Upper lobe of right lung (tissue), 1 donor: ENCODE measurements at regions not wholly inside any gene's neighbourhood (a gene's known extent, or its start where the extent isn't known, plus 50 kb on each side); places are given as distances from the start of the nearest gene placed in this dataset.

Source experiments
- ATAC-seq: fragments of 200-7000 bp; cut with Tn5 transposase; one replicate; pipeline ENCODE4 v1.9.1; 2020; ENCODE audit warnings: mild to moderate bottlenecking, moderate library complexity
- DNase-seq: peaks from one replicate; pipeline ENCODE4 v3.0.0-alpha.2; 2020
- H3K27ac ChIP-seq: fragments of 200-600 bp; one replicate; pipeline ENCODE4 v1.8.0; 2022
- H3K27me3 ChIP-seq: fragments of 200-600 bp; one replicate; pipeline ENCODE4 v1.8.0; 2022; ENCODE audit warnings: mild to moderate bottlenecking
- H3K36me3 ChIP-seq: fragments of 200-600 bp; one replicate; pipeline ENCODE4 v1.8.0; 2022
- H3K4me1 ChIP-seq: fragments of 200-600 bp; one replicate; pipeline ENCODE4 v1.8.0; 2022
- H3K4me3 ChIP-seq: fragments of 200-600 bp; one replicate; pipeline ENCODE4 v1.8.0; 2022; ENCODE audit warnings: mild to moderate bottlenecking
- H3K9me3 ChIP-seq: fragments of 200-600 bp; one replicate; pipeline ENCODE4 v1.8.0; 2022
- CTCF ChIP-seq: fragments of 200-600 bp; IDR thresholded peaks from one replicate; pipeline ENCODE4 v1.8.0; 2022; ENCODE audit warnings: antibody characterized with exemption
- intact Hi-C: fragments of 100-400 bp; cut with DNase I; formaldehyde crosslinking; loops from one replicate; pipeline ENCODE4 v1.11.0; 2022
- donor health status: DM: no; HTN: yes; CAD: no; lungs with severe emphysema.

GRCh38 chr7:42319631-42320030, 82.6 kb upstream of the GLI3 start:
- H3K36me3 ChIP-seq, result no peaks in the 10 kb centered on the region
- no peak overlapping the region for H3K4me3 ChIP-seq
- no peak for TF ChIP-seq CTCF
- DNase-seq (no peak), ATAC-seq (no peak)
- H3K4me1 ChIP-seq, result no peaks in the 10 kb centered on the region
- intact Hi-C loops, result no loop called here
- no peaks in the 10 kb centered on the region for H3K27me3 ChIP-seq
- no peaks in the 10 kb centered on the region for H3K9me3 ChIP-seq
- no peak overlapping the region for H3K27ac ChIP-seq

- Histone ChIP-seq H3K9me3 (no peaks in the 10 kb centered on the region), H3K4me1 (no peaks in the 10 kb centered on the region), H3K27ac (no peak overlapping the region), H3K27me3 (no peaks in the 10 kb centered on the region), H3K36me3 (no peaks in the 10 kb centered on the region), H3K4me3 (no peak overlapping the region)
- TF ChIP-seq CTCF, result no peak
- intact Hi-C loops, result no loop called here
- ATAC-seq (no peak), DNase-seq (no peak)
These were observed 78.6 kb upstream of the GLI3 start for GRCh38 chr7:42315631-42316030.

- no peak overlapping the region for H3K4me3 ChIP-seq
- no peaks in the 10 kb centered on the region for H3K36me3 ChIP-seq
- no peak for TF ChIP-seq CTCF
- no peaks in the 10 kb centered on the region for H3K9me3 ChIP-seq
- DNase-seq (no peak), ATAC-seq (no peak)
- intact Hi-C loops, result no loop called here
- H3K27me3 ChIP-seq, result no peaks in the 10 kb centered on the region
- no peaks in the 10 kb centered on the region for H3K4me1 ChIP-seq
- H3K27ac ChIP-seq, result no peak overlapping the region
These were observed 78.1 kb upstream of the GLI3 start for GRCh38 chr7:42315103-42315502.

- H3K4me1 ChIP-seq, result no peaks in the 10 kb centered on the region
- DNase-seq (no peak), ATAC-seq (no peak)
- H3K4me3 ChIP-seq, result no peak overlapping the region
- H3K27me3 ChIP-seq, result no peaks in the 10 kb centered on the region
- no peak overlapping the region for H3K27ac ChIP-seq
- H3K36me3 ChIP-seq, result no peaks in the 10 kb centered on the region
- no peak for TF ChIP-seq CTCF
- no peaks in the 10 kb centered on the region for H3K9me3 ChIP-seq
- intact Hi-C loops, result no loop called here
These were observed 77.7 kb upstream of the GLI3 start for GRCh38 chr7:42314696-42315095.

- H3K36me3 ChIP-seq, result no peaks in the 10 kb centered on the region
- no peak for DNase-seq
These were observed 74.2 kb upstream of the GLI3 start for GRCh38 chr7:42311195-42311594.

More at GRCh38 chr7:42311195-42311594, 74.2 kb upstream of the GLI3 start:
- H3K9me3 ChIP-seq, result no peaks in the 10 kb centered on the region
- no peaks in the 10 kb centered on the region for H3K4me1 ChIP-seq
- intact Hi-C loops, result no loop called here
- H3K4me3 ChIP-seq, result no peak overlapping the region
- no peak overlapping the region for H3K27ac ChIP-seq
- no peak for TF ChIP-seq CTCF
- no peaks in the 10 kb centered on the region for H3K27me3 ChIP-seq
- no peak for ATAC-seq
